H9 (cell line): ENCODE measurements at regions not wholly inside any gene's neighbourhood (a gene's known extent, or its start where the extent isn't known, plus 50 kb on each side); places are given as distances from the start of the nearest gene placed in this dataset.

ENCODE experiments used
- DNase-seq: peaks from one replicate; pipeline ENCODE4 v3.0.0-alpha.2; 2017
- H2AFZ ChIP-seq: one replicate; pipeline ENCODE4 v1.6.1; 2013; ENCODE audit warnings: mild to moderate bottlenecking, low read length, control low read depth, moderate library complexity
- H2AK5ac ChIP-seq: 2 replicates; pipeline ENCODE4 v1.6.1; 2013; ENCODE audit warnings: low read length, control low read depth, mixed read lengths; ENCODE audit not compliant: insufficient read length
- H2BK120ac ChIP-seq: one replicate; pipeline ENCODE4 v1.6.1; 2013; ENCODE audit warnings: low read depth, mild to moderate bottlenecking, low read length, control low read depth, inconsistent platforms; ENCODE audit not compliant: poor library complexity, severe bottlenecking
- H2BK12ac ChIP-seq: 2 replicates; pipeline ENCODE4 v1.6.1; 2013; ENCODE audit warnings: low read length, control low read depth, mixed read lengths, low read depth; ENCODE audit not compliant: insufficient read length
- H2BK15ac ChIP-seq: 2 replicates; pipeline ENCODE4 v1.6.1; 2013; ENCODE audit warnings: low read depth, low read length, control low read depth
- H2BK20ac ChIP-seq: one replicate; pipeline ENCODE4 v1.6.1; 2013; ENCODE audit warnings: low read depth, mild to moderate bottlenecking, low read length, control low read depth, inconsistent platforms; ENCODE audit not compliant: poor library complexity, severe bottlenecking
- H2BK5ac ChIP-seq: 2 replicates; pipeline ENCODE4 v1.6.1; 2013; ENCODE audit warnings: low read length, control low read depth, mixed read lengths; ENCODE audit not compliant: insufficient read length
- H3K14ac ChIP-seq: 2 replicates; pipeline ENCODE4 v1.6.1; 2013; ENCODE audit warnings: low read length, control low read depth; ENCODE audit not compliant: insufficient read depth
- H3K18ac ChIP-seq: 2 replicates; pipeline ENCODE4 v1.6.1; 2013; ENCODE audit warnings: low read depth, mild to moderate bottlenecking, mixed read lengths, low read length, control low read depth; ENCODE audit not compliant: insufficient read length
- H3K23ac ChIP-seq: 2 replicates; pipeline ENCODE4 v1.6.1; 2013; ENCODE audit warnings: low read length, control low read depth, mixed read lengths, low read depth; ENCODE audit not compliant: insufficient read length
- H3K23me2 ChIP-seq: 2 replicates; pipeline ENCODE4 v1.6.1; 2013; ENCODE audit warnings: low read depth, mild to moderate bottlenecking, mixed read lengths, low read length, control low read depth; ENCODE audit not compliant: insufficient read length, poor library complexity, severe bottlenecking
- H3K27ac ChIP-seq: 2 replicates; pipeline ENCODE4 v1.5.1; 2013; ENCODE audit warnings: low read length, control low read depth, mixed read lengths, low read depth; ENCODE audit not compliant: insufficient read length
- H3K27me3 ChIP-seq: 2 replicates; pipeline ENCODE4 v1.6.1; 2013; ENCODE audit warnings: low read length, control low read depth, inconsistent platforms; ENCODE audit not compliant: insufficient read depth
- H3K4ac ChIP-seq: 2 replicates; pipeline ENCODE4 v1.6.1; 2013; ENCODE audit warnings: low read depth, mild to moderate bottlenecking, control low read depth, inconsistent platforms, low read length, moderate library complexity
- H3K4me1 ChIP-seq: 2 replicates; pipeline ENCODE4 v1.6.1; 2013; ENCODE audit warnings: low read length, control low read depth, inconsistent platforms; ENCODE audit not compliant: insufficient read depth
- H3K4me2 ChIP-seq: 2 replicates; pipeline ENCODE4 v1.6.1; 2013; ENCODE audit warnings: low read length, control low read depth, mixed read lengths; ENCODE audit not compliant: insufficient read length, insufficient read depth
- H3K56ac ChIP-seq: 2 replicates; pipeline ENCODE4 v1.6.1; 2013; ENCODE audit warnings: low read depth, mild to moderate bottlenecking, mixed read lengths, low read length, control low read depth; ENCODE audit not compliant: insufficient read length
- H3K79me1 ChIP-seq: 2 replicates; pipeline ENCODE4 v1.6.1; 2013; ENCODE audit warnings: low read depth, mild to moderate bottlenecking, moderate library complexity, low read length, control low read depth, inconsistent platforms; ENCODE audit not compliant: insufficient read depth, poor library complexity, severe bottlenecking
- H3K79me2 ChIP-seq: 2 replicates; pipeline ENCODE4 v1.6.1; 2013; ENCODE audit warnings: low read length, control low read depth, inconsistent platforms; ENCODE audit not compliant: insufficient read depth
- H3K9ac ChIP-seq: 2 replicates; pipeline ENCODE4 v1.6.1; 2013; ENCODE audit warnings: low read length, control low read depth, mixed read lengths; ENCODE audit not compliant: insufficient read length; ENCODE audit errors: extremely low read depth
- H3K9me3 ChIP-seq: one replicate; pipeline ENCODE4 v1.6.1; 2013; ENCODE audit warnings: low read depth, low read length, inconsistent platforms; ENCODE audit not compliant: control insufficient read depth
- H3T11ph ChIP-seq: one replicate; pipeline ENCODE4 v1.6.1; 2013; ENCODE audit warnings: mild to moderate bottlenecking, low read length, control low read depth, inconsistent platforms
- H4K20me1 ChIP-seq: one replicate; pipeline ENCODE4 v1.6.1; 2013; ENCODE audit not compliant: control insufficient read depth, insufficient read length, insufficient read depth
- H4K5ac ChIP-seq: 2 replicates; pipeline ENCODE4 v1.6.1; 2013; ENCODE audit warnings: low read depth, mild to moderate bottlenecking, mixed read lengths, low read length, control low read depth; ENCODE audit not compliant: insufficient read length
- H4K8ac ChIP-seq: replicated peaks from 2 replicates; pipeline ENCODE4 v1.6.1; 2013; ENCODE audit warnings: low read length, control low read depth, mixed read lengths, low read depth; ENCODE audit not compliant: insufficient read length
- H4K91ac ChIP-seq: 2 replicates; pipeline ENCODE4 v1.6.1; 2013; ENCODE audit warnings: low read depth, mild to moderate bottlenecking, moderate library complexity, mixed read lengths, low read length, control low read depth; ENCODE audit not compliant: insufficient read length
- H3K27ac Mint-ChIP-seq, 3 experiments: 2 replicates in 2 of 3; 3 replicates in 1 of 3; pipeline ENCODE4 v1.8.0; 2020 to 2021; ENCODE audit warnings: mixed read lengths in 3 of 3, mild to moderate bottlenecking in 1 of 3, moderate library complexity in 1 of 3
- H3K27me3 Mint-ChIP-seq: 2 replicates; pipeline ENCODE4 v1.8.0; 2021; ENCODE audit warnings: low read depth, mild to moderate bottlenecking, moderate library complexity, mixed read lengths
- H3K36me3 Mint-ChIP-seq, 3 experiments: 2 replicates in 2 of 3; 3 replicates in 1 of 3; pipeline ENCODE4 v1.8.0; 2020 to 2021; ENCODE audit warnings: low read depth in 3 of 3, mixed read lengths in 3 of 3; ENCODE audit not compliant: insufficient read depth in 1 of 3
- H3K4me1 Mint-ChIP-seq, 2 experiments: 2 replicates each; pipeline ENCODE4 v1.8.0; 2020; ENCODE audit warnings: mixed read lengths in 2 of 2
- H3K4me3 Mint-ChIP-seq, 2 experiments: 2 replicates in 1 of 2; 3 replicates in 1 of 2; pipeline ENCODE4 v1.8.0; 2020 to 2021; ENCODE audit warnings: mild to moderate bottlenecking in 2 of 2, mixed read lengths in 2 of 2, moderate library complexity in 1 of 2
- H3K9me3 Mint-ChIP-seq, 2 experiments: 2 replicates in 1 of 2; 3 replicates in 1 of 2; pipeline ENCODE4 v1.8.0; 2020; ENCODE audit warnings: mild to moderate bottlenecking in 2 of 2, mixed read lengths in 2 of 2, moderate library complexity in 1 of 2
- CTCF ChIP-seq: fragments of 200-600 bp; sonication (generic); conservative IDR thresholded peaks from 3 replicates; pipeline ENCODE4 v1.8.0; 2021; ENCODE audit warnings: antibody characterized with exemption, mild to moderate bottlenecking
- whole genome bisulfite sequencing: extraction: QIAGEN DNeasy Blood & Tissue Kit; methylation state at CpG from one replicate; pipeline ENCODE4 v1.1.7; 2013; ENCODE audit warnings: missing lambda C conversion rate, low lambda C conversion rate, mixed read lengths; ENCODE audit not compliant: insufficient read length; ENCODE audit errors: extremely low coverage; 5-methylcytosine and 5-hydroxymethylcytosine counted together

GRCh38 chr3:25971736-25972135 lies 181.8 kb downstream of the OXSM start:
- no peak overlapping the region for H4K5ac ChIP-seq
- no peak for TF ChIP-seq CTCF

More at GRCh38 chr3:25971736-25972135, 181.8 kb downstream of the OXSM start:
- no CpG with 5 or more reads among the region's 2 CpGs for WGBS
- Histone ChIP-seq H3K9ac (no peak overlapping the region), H3K79me1 (no peaks in the 10 kb centered on the region), H3K23ac (no peak overlapping the region), H2BK12ac (no peak overlapping the region), H2AK5ac (no peak overlapping the region), H2BK120ac (no peak overlapping the region), H3K23me2 (no peaks in the 10 kb centered on the region), H2AFZ (no peak overlapping the region), H3K18ac (no peak overlapping the region), H3K27me3 (no peaks in the 10 kb centered on the region), H3T11ph (no peak overlapping the region), H3K4me1 (no peaks in the 10 kb centered on the region), H2BK20ac (no peak overlapping the region), H3K56ac (no peak overlapping the region), H4K91ac (no peak overlapping the region), H3K4me2 (no peak overlapping the region), H3K27ac (no peak overlapping the region), H3K79me2 (no peaks in the 10 kb centered on the region), H3K9me3 (no peaks in the 10 kb centered on the region), H2BK5ac (no peak overlapping the region), H4K8ac (no peak overlapping the region), H3K14ac (no peak overlapping the region), H2BK15ac (no peak overlapping the region), H4K20me1 (no peaks in the 10 kb centered on the region), H3K4ac (no peak overlapping the region)
- H3K27ac Mint-ChIP-seq: no peak overlapping the region; a peak in 1 of 7 replicates
- H3K4me3 Mint-ChIP-seq: no peak overlapping the region
- peaks cover 6 to 7% of the 10 kb centered on the region in 2 experiments for H3K4me1 Mint-ChIP-seq
- H3K9me3 Mint-ChIP-seq: peaks cover 0 to 3% of the 10 kb centered on the region in 2 experiments; a peak in 4 of 5 replicates
- no peaks in the 10 kb centered on the region; a peak in 1 of 7 replicates for H3K36me3 Mint-ChIP-seq
- no peaks in the 10 kb centered on the region for H3K27me3 Mint-ChIP-seq
- DNase-seq: no peak
